LNCAP (cell line): ENCODE measurements at regions not wholly inside any gene's neighbourhood (a gene's known extent, or its start where the extent isn't known, plus 50 kb on each side); places are given as distances from the start of the nearest gene placed in this dataset.

ENCODE experiments used
- TF ChIP-seq, protein P1 (sequence below): fragments of 450-650 bp; IDR thresholded peaks from 2 replicates; pipeline ENCODE4 v1.5.1; 2017; ENCODE audit warnings: mild to moderate bottlenecking

- TF ChIP-seq, protein P1, sequence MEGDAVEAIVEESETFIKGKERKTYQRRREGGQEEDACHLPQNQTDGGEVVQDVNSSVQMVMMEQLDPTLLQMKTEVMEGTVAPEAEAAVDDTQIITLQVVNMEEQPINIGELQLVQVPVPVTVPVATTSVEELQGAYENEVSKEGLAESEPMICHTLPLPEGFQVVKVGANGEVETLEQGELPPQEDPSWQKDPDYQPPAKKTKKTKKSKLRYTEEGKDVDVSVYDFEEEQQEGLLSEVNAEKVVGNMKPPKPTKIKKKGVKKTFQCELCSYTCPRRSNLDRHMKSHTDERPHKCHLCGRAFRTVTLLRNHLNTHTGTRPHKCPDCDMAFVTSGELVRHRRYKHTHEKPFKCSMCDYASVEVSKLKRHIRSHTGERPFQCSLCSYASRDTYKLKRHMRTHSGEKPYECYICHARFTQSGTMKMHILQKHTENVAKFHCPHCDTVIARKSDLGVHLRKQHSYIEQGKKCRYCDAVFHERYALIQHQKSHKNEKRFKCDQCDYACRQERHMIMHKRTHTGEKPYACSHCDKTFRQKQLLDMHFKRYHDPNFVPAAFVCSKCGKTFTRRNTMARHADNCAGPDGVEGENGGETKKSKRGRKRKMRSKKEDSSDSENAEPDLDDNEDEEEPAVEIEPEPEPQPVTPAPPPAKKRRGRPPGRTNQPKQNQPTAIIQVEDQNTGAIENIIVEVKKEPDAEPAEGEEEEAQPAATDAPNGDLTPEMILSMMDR, result no peak
These were observed 87.4 kb downstream of the BUB3 start for GRCh38 chr10:123241391-123242141.

- TF ChIP-seq, protein P1, result no peak
These were observed 90.5 kb downstream of the BUB3 start for GRCh38 chr10:123244747-123245146.

- TF ChIP-seq, protein P1, result no peak
These were observed 91.1 kb downstream of the BUB3 start for GRCh38 chr10:123245264-123245663.

DNA sequence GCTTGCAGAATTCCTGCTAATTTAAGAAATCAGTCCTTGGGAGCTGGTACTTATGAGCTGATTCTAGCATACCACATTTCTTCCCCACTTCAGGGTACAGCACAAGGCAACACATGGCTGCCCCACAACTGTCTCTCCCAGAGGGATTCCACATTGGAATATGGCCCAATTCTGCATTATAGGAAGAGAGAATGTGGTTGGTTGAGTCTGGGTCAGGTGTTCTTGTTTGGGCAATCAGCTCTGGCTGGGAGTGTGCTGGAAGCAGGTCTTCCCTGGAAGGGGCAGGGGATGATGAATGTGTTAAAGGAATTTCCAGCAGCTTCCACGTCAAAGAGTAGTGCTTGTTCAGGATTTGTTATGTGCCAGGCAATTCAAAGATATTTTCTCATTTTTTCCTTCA is 95.7 kb downstream of the BUB3 start:
- TF ChIP-seq, protein P1, result no peak

DNA sequence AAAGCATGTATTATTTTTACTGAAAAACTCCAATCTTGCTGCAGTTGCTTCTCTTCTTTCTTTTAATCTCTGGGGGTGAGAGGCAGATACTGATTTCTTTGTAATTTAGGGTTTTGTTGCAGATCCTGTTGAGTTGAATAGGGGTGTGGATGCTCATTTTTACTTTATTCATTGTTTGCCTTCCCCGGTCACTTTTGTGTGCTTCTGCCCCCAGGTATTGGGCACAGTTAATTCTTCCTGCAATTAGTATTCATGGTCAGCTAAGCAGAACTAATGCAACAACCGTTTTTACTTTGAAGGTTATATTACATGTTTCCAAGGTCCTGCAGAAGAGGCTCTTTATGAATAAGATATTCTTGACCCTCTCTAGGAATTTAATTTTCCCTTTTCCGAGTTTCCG is 96.4 kb downstream of the BUB3 start:
- TF ChIP-seq, protein P1, result no peak

GRCh38 chr10:123252779-123253178 is 98.6 kb downstream of the BUB3 start:
- TF ChIP-seq, protein P1, result no peak

DNA sequence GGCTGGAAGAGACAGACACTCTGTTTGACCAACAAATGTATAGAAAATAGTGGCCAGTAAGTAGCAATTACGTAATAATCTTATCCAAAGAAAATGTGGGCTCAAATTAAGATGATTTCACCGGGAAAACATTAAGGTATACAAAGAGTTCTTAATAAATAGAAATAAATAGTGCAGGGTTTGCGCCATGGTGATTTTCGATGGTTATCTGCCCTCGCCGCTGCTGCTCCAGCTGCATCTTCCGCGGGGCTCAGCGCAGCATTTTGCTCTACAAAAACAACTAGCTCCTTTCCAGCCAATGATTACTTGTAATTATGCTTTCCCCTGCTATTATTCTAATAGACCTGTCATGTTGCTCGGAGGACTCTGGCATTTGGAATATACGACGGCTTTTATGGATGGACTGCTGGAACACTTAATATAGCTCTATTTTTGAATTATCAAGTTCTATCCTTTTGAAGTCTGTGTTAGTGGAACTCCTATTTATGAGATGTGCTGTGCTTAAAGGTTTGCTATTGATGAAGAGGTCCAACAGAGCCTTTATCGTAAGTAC is 103.8 kb downstream of the BUB3 start:
- TF ChIP-seq, protein P1, result no peak
